GM13977 (cell line): ENCODE measurements at regions not wholly inside any gene's neighbourhood (a gene's known extent, or its start where the extent isn't known, plus 50 kb on each side); places are given as distances from the start of the nearest gene placed in this dataset.

Experiments
- DNase-seq: peaks from one replicate; pipeline ENCODE4 v3.0.0; 2012; ENCODE audit warnings: low spot score
- CTCF ChIP-seq: IDR thresholded peaks from 2 replicates; pipeline ENCODE4 v1.5.1; 2012; ENCODE audit warnings: mild to moderate bottlenecking, control low read depth; ENCODE audit not compliant: insufficient read depth; ENCODE audit errors: extremely low read depth, missing control alignments
- in situ Hi-C: fragments of 300-500 bp; cut with MboI; formaldehyde crosslinking; loops from one replicate; pipeline ENCODE4 v1.12.0; 2022; ENCODE audit warnings: low sequenced_read_pairs, low pct_unique_long_range_greater_than_20kb, mixed read lengths, inconsistent platforms; ENCODE audit not compliant: unreplicated experiment

DNA sequence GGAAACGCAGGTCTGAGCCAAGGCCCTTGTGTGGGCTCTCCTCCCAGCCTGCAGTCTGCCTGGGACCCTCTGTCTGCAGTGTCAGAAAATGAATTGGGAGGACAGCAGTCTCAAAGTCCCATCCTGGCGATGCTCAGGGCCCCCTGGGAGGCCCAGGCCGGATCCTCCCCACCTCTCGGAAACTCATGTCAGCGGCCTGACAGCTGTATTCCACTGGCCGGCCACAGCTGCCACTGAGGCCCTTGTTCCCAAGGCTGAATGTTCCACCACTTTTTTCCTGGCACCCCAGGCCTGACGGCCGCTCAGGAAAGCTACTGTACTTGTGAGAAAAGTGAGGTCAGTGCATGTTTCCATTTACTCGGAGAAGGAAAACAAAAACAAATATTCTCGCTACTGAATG, 180.0 kb downstream of the FGF18 start:
- DNase-seq, result no peak
- in situ Hi-C loops, result no loop called here
- no peak for TF ChIP-seq CTCF

GRCh38 chr5:171599957-171600612, 180.6 kb downstream of the FGF18 start:
- TF ChIP-seq CTCF, result no peak
- in situ Hi-C loops, result loop anchor here (25.0 kb wide), 1 partner anchor 437 kb away; no protein-coding TSS in a partner anchor
- DNase-seq, result no peak

DNA sequence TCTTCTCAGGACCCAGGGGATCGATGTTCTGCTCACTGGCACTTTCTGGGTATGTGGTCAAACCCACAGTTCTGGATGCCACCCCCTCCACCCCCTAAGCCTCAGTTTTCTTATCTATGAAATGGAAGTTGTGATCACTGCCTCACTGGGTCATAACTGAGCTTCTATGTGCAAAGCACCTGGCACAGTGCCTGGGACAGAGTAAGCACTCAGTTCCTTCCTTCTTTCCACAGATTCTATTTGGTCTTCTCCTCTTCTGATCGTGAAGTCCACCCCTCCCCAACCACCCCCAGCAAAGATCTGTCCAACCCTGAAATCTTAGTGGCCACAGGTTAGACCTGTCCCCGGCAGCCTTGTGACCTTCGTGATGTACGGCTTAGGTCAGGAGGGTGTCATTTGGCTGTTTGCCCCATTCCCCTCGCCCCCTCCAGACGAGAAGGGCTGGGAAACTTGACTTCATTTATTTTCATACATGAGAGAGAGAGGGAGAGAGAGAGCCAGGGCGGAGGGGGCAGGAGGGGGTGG, 181.4 kb downstream of the FGF18 start:
- in situ Hi-C loops, result loop anchor here (25.0 kb wide), 1 partner anchor 436 kb away; no protein-coding TSS in a partner anchor
- no peak for TF ChIP-seq CTCF
- DNase-seq, result no peak

GRCh38 chr5:171601266-171601881, 181.9 kb downstream of the FGF18 start:
- no peak for TF ChIP-seq CTCF
- in situ Hi-C loops, result loop anchor here (25.0 kb wide), 1 partner anchor 436 kb away; no protein-coding TSS in a partner anchor
- DNase-seq, result no peak

DNA sequence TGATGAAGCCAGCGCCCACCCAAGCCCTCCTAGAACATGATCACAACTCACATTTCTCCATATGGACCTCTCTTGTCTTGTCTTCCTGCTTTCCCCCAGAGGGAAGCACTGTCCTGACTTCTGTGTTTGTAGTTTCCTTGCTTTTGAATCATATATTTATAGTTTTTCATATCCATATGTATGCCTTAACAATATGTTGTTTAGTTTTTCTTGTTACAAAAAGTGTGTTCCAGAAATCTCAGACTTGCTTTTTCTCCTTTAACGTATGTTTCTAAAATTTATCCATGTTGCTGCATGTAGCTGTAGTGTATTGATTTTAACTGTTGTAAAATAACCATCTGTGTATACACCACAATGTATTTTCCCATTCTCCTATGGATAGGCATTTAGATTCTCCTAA, 182.0 kb upstream of the SMIM23 start:
- no peak for DNase-seq
- in situ Hi-C loops, result loop anchor here (25.0 kb wide), 1 partner anchor 434 kb away; no protein-coding TSS in a partner anchor
- TF ChIP-seq CTCF, result no peak

DNA sequence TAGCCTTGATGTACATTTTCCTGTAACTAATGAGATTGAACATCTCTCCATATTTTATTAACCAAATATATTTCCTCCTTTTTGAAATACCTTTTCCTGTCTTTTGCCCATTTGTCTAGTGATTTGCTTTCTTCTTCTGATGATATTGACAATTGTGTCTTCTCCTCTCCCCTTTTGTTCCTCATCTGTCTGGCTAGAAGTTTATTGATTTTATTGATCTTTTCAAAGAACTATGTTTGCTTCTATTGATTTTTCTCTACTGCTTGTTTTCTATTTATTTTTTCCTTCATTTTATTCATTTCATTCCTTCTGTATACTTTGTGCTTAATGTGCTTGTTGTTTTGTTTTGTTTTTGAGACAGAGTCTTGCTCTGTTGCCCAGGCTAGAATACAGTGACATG, 181.4 kb upstream of the SMIM23 start:
- in situ Hi-C loops, result loop anchor here (25.0 kb wide), 1 partner anchor 433 kb away; no protein-coding TSS in a partner anchor
- DNase-seq, result no peak
- no peak for TF ChIP-seq CTCF
